Neural progenitor cell (in vitro differentiated cells): ENCODE measurements at regions not wholly inside any gene's neighbourhood (a gene's known extent, or its start where the extent isn't known, plus 50 kb on each side); places are given as distances from the start of the nearest gene placed in this dataset.

Source experiments
- DNase-seq: peaks from one replicate; pipeline ENCODE4 v3.0.0-alpha.2; 2016; ENCODE audit warnings: low spot score
- H2AFZ ChIP-seq: fragments of 200-600 bp; sonication (generic); replicated peaks from 2 replicates; pipeline ENCODE4 v1.6.1; 2016; ENCODE audit warnings: antibody characterized with exemption
- H3F3A ChIP-seq: fragments of 200-600 bp; sonication (generic); 2 replicates; pipeline ENCODE4 v1.6.1; 2016; ENCODE audit warnings: antibody characterized with exemption, low read depth
- H3K27ac ChIP-seq: fragments of 200-600 bp; sonication (generic); 2 replicates; pipeline ENCODE4 v1.5.1; 2016; ENCODE audit warnings: mild to moderate bottlenecking
- H3K27me3 ChIP-seq: fragments of 200-600 bp; sonication (generic); 2 replicates; pipeline ENCODE4 v1.6.1; 2016; ENCODE audit warnings: mild to moderate bottlenecking, moderate library complexity
- H3K36me3 ChIP-seq: fragments of 200-600 bp; sonication (generic); 2 replicates; pipeline ENCODE4 v1.5.1; 2016
- H3K4me1 ChIP-seq: fragments of 200-600 bp; sonication (generic); 2 replicates; pipeline ENCODE4 v1.6.1; 2016; ENCODE audit warnings: mixed run types
- H3K4me2 ChIP-seq: fragments of 200-600 bp; sonication (generic); 2 replicates; pipeline ENCODE4 v1.6.1; 2016
- H3K4me3 ChIP-seq: fragments of 200-600 bp; sonication (generic); 2 replicates; pipeline ENCODE4 v1.5.1; 2016
- H3K79me2 ChIP-seq: fragments of 200-600 bp; sonication (generic); 2 replicates; pipeline ENCODE4 v1.6.1; 2016; ENCODE audit warnings: low read depth
- H3K9ac ChIP-seq: fragments of 200-600 bp; sonication (generic); 2 replicates; pipeline ENCODE4 v1.6.1; 2016
- H3K9me3 ChIP-seq: fragments of 200-600 bp; sonication (generic); 2 replicates; pipeline ENCODE4 v1.5.1; 2016; ENCODE audit warnings: low read depth
- H4K20me1 ChIP-seq: fragments of 200-600 bp; sonication (generic); 2 replicates; pipeline ENCODE4 v1.6.1; 2016; ENCODE audit warnings: low read depth
- H3K27ac Mint-ChIP-seq: 3 replicates; pipeline ENCODE4 v1.8.0; 2021; ENCODE audit warnings: mixed read lengths
- H3K27me3 Mint-ChIP-seq: 2 replicates; pipeline ENCODE4 v1.8.0; 2022; ENCODE audit warnings: low read depth, mild to moderate bottlenecking, inconsistent platforms, moderate library complexity, mixed read lengths; ENCODE audit not compliant: insufficient read depth
- H3K36me3 Mint-ChIP-seq: 3 replicates; pipeline ENCODE4 v1.8.0; 2021; ENCODE audit warnings: mixed read lengths
- H3K4me1 Mint-ChIP-seq: 3 replicates; pipeline ENCODE4 v1.8.0; 2021; ENCODE audit warnings: mixed read lengths
- H3K4me3 Mint-ChIP-seq: 3 replicates; pipeline ENCODE4 v1.8.0; 2021; ENCODE audit warnings: mild to moderate bottlenecking, moderate library complexity, mixed read lengths
- H3K9me3 Mint-ChIP-seq: 3 replicates; pipeline ENCODE4 v1.8.0; 2020; ENCODE audit warnings: mixed read lengths
- EZH2 ChIP-seq: fragments of 200-600 bp; sonication (generic); IDR thresholded peaks from 2 replicates; pipeline ENCODE4 v1.6.1; 2017; ENCODE audit warnings: antibody characterized with exemption, mild to moderate bottlenecking, moderate library complexity
- EZH2phosphoT487 ChIP-seq: fragments of 200-600 bp; sonication (generic); IDR thresholded peaks from 2 replicates; pipeline ENCODE4 v1.6.1; 2017; ENCODE audit warnings: antibody characterized with exemption
- TF ChIP-seq, protein P1 (sequence below): fragments of 200-600 bp; sonication (generic); IDR thresholded peaks from 2 replicates; pipeline ENCODE4 v1.5.1; 2017; ENCODE audit warnings: antibody characterized with exemption, mild to moderate bottlenecking

DNA sequence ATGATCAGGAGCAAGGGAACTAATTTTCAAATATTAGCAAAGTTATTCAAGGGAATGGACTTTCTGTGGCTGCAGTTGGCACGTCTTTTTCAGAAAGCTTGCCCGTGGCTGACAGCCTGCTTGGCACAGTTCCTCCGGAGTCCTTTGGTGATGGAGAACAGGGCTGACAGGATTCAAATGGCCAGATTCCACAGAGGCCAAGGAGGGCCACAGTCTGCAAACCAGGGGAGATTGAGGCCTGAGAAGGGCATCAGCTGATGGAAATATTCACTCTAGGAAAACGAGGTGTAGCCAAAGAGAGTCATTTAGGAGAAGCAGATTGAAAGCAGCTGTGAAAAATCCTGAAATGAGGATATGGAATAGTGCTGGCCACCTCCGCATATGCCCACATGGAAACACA is 178.3 kb downstream of the EMP1 start:
- TF ChIP-seq, protein P1, sequence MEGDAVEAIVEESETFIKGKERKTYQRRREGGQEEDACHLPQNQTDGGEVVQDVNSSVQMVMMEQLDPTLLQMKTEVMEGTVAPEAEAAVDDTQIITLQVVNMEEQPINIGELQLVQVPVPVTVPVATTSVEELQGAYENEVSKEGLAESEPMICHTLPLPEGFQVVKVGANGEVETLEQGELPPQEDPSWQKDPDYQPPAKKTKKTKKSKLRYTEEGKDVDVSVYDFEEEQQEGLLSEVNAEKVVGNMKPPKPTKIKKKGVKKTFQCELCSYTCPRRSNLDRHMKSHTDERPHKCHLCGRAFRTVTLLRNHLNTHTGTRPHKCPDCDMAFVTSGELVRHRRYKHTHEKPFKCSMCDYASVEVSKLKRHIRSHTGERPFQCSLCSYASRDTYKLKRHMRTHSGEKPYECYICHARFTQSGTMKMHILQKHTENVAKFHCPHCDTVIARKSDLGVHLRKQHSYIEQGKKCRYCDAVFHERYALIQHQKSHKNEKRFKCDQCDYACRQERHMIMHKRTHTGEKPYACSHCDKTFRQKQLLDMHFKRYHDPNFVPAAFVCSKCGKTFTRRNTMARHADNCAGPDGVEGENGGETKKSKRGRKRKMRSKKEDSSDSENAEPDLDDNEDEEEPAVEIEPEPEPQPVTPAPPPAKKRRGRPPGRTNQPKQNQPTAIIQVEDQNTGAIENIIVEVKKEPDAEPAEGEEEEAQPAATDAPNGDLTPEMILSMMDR = no peak
- TF ChIP-seq EZH2phosphoT487 (no peak), EZH2 (no peak)
- no peak for DNase-seq
- Histone ChIP-seq H3K4me2 (no peak overlapping the region), H3K4me3 (no peak overlapping the region), H3K9ac (no peak overlapping the region), H3F3A (no peaks in the 10 kb centered on the region), H3K4me1 (peaks cover 23% of the 10 kb centered on the region), H3K27ac (no peak overlapping the region), H3K27me3 (peaks cover 9% of the 10 kb centered on the region), H2AFZ (no peak overlapping the region), H4K20me1 (no peaks in the 10 kb centered on the region), H3K36me3 (no peaks in the 10 kb centered on the region), H3K79me2 (no peaks in the 10 kb centered on the region), H3K9me3 (no peaks in the 10 kb centered on the region)
- Mint-ChIP-seq H3K4me1 (no peaks in the 10 kb centered on the region), H3K36me3 (no peaks in the 10 kb centered on the region), H3K4me3 (no peak overlapping the region), H3K27me3 (peaks cover 2% of the 10 kb centered on the region), H3K9me3 (peaks cover 7% of the 10 kb centered on the region), H3K27ac (no peak overlapping the region)

- H3K4me2 ChIP-seq = no peak overlapping the region
- H3K27me3 ChIP-seq = peaks cover 9% of the 10 kb centered on the region
- Mint-ChIP-seq H3K27ac (no peak overlapping the region), H3K4me1 (peaks cover 8% of the 10 kb centered on the region), H3K27me3 (peaks cover 2% of the 10 kb centered on the region), H3K36me3 (no peaks in the 10 kb centered on the region), H3K4me3 (no peak overlapping the region), H3K9me3 (peaks cover 7% of the 10 kb centered on the region)
- no peaks in the 10 kb centered on the region for H4K20me1 ChIP-seq
- no peaks in the 10 kb centered on the region for H3K36me3 ChIP-seq
- H3K9me3 ChIP-seq = no peaks in the 10 kb centered on the region
- DNase-seq = no peak
- no peak overlapping the region for H3K4me3 ChIP-seq
- peaks cover 8% of the 10 kb centered on the region for H3F3A ChIP-seq
- H3K79me2 ChIP-seq = no peaks in the 10 kb centered on the region
- H3K27ac ChIP-seq = no peak overlapping the region
- H3K9ac ChIP-seq = no peak overlapping the region
- no peak overlapping the region for H2AFZ ChIP-seq
- TF ChIP-seq EZH2phosphoT487 = no peak
- TF ChIP-seq, protein P1 = no peak
- H3K4me1 ChIP-seq = peaks cover 33% of the 10 kb centered on the region
These were observed 177.3 kb downstream of the EMP1 start for GRCh38 chr12:13373803-13374202.

DNA sequence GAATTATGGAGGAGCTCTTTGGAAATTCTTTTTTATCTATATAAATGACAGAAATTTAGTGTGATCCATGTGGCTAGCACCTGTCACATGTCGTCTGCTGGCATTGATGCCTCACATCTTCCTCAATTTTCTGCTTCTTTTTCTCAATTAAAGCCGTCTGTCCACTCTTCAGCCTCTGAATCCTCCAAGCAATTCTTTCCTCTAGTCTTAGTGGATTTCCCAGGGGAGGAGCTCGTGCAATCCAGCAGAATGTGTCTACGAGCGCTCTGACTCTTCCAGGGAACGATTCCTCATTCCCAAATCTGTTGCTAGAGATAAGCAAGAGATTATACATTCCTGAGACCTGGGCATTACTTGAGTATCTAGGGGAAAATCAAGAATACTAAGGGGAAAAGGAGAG is 176.6 kb downstream of the EMP1 start:
- peaks cover 2% of the 10 kb centered on the region for H3K27me3 Mint-ChIP-seq
- no peak for DNase-seq
- H3K27me3 ChIP-seq = peaks cover 9% of the 10 kb centered on the region

More for the DNA sequence above, 176.6 kb downstream of the EMP1 start:
- no peaks in the 10 kb centered on the region for H3K36me3 ChIP-seq
- Mint-ChIP-seq H3K36me3 (no peaks in the 10 kb centered on the region), H3K27ac (no peak overlapping the region), H3K9me3 (peaks cover 7% of the 10 kb centered on the region), H3K4me3 (no peak overlapping the region), H3K4me1 (peaks cover 12% of the 10 kb centered on the region)
- no peak overlapping the region for H3K4me2 ChIP-seq
- H3K9ac ChIP-seq = no peak overlapping the region
- peaks cover 39% of the 10 kb centered on the region for H3K4me1 ChIP-seq
- no peaks in the 10 kb centered on the region for H3K79me2 ChIP-seq
- TF ChIP-seq EZH2phosphoT487 (no peak), EZH2 (no peak)
- TF ChIP-seq, protein P1 = no peak
- no peaks in the 10 kb centered on the region for H4K20me1 ChIP-seq
- no peak overlapping the region for H3K27ac ChIP-seq
- no peak overlapping the region for H2AFZ ChIP-seq
- peaks cover 14% of the 10 kb centered on the region for H3F3A ChIP-seq
- H3K4me3 ChIP-seq = no peak overlapping the region
- no peaks in the 10 kb centered on the region for H3K9me3 ChIP-seq
